Suprapubic skin (tissue), 4 donors: ENCODE measurements at regions not wholly inside any gene's neighbourhood (a gene's known extent, or its start where the extent isn't known, plus 50 kb on each side); places are given as distances from the start of the nearest gene placed in this dataset.

ENCODE experiments used
- DNase-seq, 2 donors: peaks; one replicate each; pipeline ENCODE4 v3.0.0-alpha.2; 2019; ENCODE audit warnings: low spot score in 2 of 2
- H3K27ac ChIP-seq: fragments of 200-600 bp; sonication (generic); one replicate; pipeline ENCODE4 v1.5.1; 2019
- H3K27me3 ChIP-seq: fragments of 200-600 bp; sonication (generic); one replicate; pipeline ENCODE4 v1.5.1; 2019
- H3K36me3 ChIP-seq: fragments of 200-600 bp; sonication (generic); one replicate; pipeline ENCODE4 v1.5.1; 2019
- H3K4me1 ChIP-seq: fragments of 200-600 bp; sonication (generic); one replicate; pipeline ENCODE4 v1.5.1; 2019
- H3K4me3 ChIP-seq: fragments of 200-600 bp; sonication (generic); one replicate; pipeline ENCODE4 v1.5.1; 2019; ENCODE audit warnings: mild to moderate bottlenecking
- H3K9me3 ChIP-seq: fragments of 200-600 bp; sonication (generic); one replicate; pipeline ENCODE4 v1.5.1; 2019
- EP300 ChIP-seq: sonication (generic); formaldehyde crosslinking; IDR thresholded peaks from one replicate; pipeline ENCODE4 v1.6.1; 2017; ENCODE audit warnings: antibody characterized with exemption
- POLR2A ChIP-seq, 2 donors: fragments of 450-650 bp; IDR thresholded peaks; one replicate each; pipeline ENCODE4 v1.6.1; 2017; ENCODE audit warnings: antibody characterized with exemption in 2 of 2, mild to moderate bottlenecking in 2 of 2, moderate library complexity in 2 of 2
- POLR2AphosphoS5 ChIP-seq, 3 donors: sonication (generic); formaldehyde crosslinking; IDR thresholded peaks; one replicate each; pipeline ENCODE4 v1.6.1; 2017; ENCODE audit warnings: antibody characterized with exemption in 3 of 3
- WGBS: methylation state at CpG from one replicate; pipeline ENCODE4 v1.1.5; 2018; 5-methylcytosine and 5-hydroxymethylcytosine counted together
- TF ChIP-seq, protein P1 (sequence below), 2 donors: fragments of 200-600 bp in 1 of 2; fragments of 450-650 bp in 1 of 2; sonication (generic) in 1 of 2; IDR thresholded peaks; one replicate each; pipeline ENCODE4 v1.5.1; 2016 to 2019; ENCODE audit warnings: antibody characterized with exemption in 2 of 2, mild to moderate bottlenecking in 1 of 2, moderate library complexity in 1 of 2

DNA sequence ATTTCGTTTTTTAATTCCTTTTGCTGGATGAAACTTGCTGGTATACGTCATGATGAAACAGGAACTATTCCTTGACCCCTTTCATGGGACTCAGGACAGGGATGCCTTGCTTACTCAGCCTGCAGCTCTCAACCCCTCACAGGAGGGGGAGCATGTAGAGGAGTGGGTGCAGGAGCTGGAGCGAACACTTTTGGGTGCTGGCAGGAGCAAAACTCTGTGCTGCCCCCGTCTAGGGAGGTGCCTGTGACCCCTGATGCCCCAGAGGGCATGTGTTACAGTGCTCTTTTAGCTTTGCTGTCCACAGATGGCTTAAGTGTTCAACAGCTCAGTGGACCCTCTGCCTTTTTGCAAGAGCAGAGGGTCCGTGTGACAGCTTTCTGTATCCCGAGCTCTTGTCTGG is 56.8 kb upstream of the TEX13C start:
- no peak overlapping the region for H3K4me3 ChIP-seq
- no peaks in the 10 kb centered on the region for H3K36me3 ChIP-seq
- no peaks in the 10 kb centered on the region for H3K27me3 ChIP-seq
- no peak for DNase-seq
- no peaks in the 10 kb centered on the region for H3K4me1 ChIP-seq
- 61% methylated on average over 6 of the region's 6 CpGs for WGBS
- H3K27ac ChIP-seq: no peak overlapping the region
- TF ChIP-seq POLR2A (IDR thresholded peaks at IDR 0.05) (no peak), POLR2AphosphoS5 (IDR thresholded peaks at IDR 0.05) (no peak), EP300 (no peak)
- TF ChIP-seq, protein P1, sequence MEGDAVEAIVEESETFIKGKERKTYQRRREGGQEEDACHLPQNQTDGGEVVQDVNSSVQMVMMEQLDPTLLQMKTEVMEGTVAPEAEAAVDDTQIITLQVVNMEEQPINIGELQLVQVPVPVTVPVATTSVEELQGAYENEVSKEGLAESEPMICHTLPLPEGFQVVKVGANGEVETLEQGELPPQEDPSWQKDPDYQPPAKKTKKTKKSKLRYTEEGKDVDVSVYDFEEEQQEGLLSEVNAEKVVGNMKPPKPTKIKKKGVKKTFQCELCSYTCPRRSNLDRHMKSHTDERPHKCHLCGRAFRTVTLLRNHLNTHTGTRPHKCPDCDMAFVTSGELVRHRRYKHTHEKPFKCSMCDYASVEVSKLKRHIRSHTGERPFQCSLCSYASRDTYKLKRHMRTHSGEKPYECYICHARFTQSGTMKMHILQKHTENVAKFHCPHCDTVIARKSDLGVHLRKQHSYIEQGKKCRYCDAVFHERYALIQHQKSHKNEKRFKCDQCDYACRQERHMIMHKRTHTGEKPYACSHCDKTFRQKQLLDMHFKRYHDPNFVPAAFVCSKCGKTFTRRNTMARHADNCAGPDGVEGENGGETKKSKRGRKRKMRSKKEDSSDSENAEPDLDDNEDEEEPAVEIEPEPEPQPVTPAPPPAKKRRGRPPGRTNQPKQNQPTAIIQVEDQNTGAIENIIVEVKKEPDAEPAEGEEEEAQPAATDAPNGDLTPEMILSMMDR (IDR thresholded peaks at IDR 0.05): no peak
- H3K9me3 ChIP-seq: no peaks in the 10 kb centered on the region

DNA sequence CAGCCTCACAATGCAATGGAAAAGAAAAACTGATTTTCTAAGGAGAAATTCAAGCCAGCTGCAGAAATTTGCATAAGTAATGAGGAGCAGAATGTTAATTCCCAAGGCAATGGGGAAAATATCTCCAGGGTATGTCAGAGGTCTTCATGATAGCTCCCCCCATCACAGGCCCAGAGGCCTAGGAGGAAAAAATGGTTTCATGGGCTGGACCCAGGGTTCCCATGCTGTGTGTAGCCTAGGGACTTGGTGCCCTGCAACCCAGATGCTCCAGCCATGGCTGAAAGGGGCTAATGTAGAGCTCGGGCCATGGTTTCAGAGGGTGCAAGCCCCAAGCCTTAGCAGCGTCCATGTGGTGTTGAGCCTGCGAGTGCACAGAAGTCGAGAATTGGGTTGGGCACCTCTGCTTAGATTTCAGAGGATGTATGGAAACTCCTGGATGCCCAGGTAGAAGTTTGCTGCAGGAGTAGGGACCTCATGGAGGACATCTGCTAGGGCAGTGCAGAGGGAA is 53.5 kb upstream of the TEX13C start:
- Histone ChIP-seq H3K9me3 (no peaks in the 10 kb centered on the region), H3K36me3 (no peaks in the 10 kb centered on the region), H3K27me3 (no peaks in the 10 kb centered on the region), H3K4me3 (no peak overlapping the region), H3K27ac (no peak overlapping the region), H3K4me1 (no peaks in the 10 kb centered on the region)
- TF ChIP-seq POLR2AphosphoS5 (IDR thresholded peaks at IDR 0.05) (no peak), POLR2A (IDR thresholded peaks at IDR 0.05) (no peak)
- TF ChIP-seq, protein P1 (IDR thresholded peaks at IDR 0.05): no peak
- DNase-seq: no peak
- 90% methylated on average over 4 of the region's 4 CpGs for WGBS
